DMS53 (cell line): ENCODE measurements at regions not wholly inside any gene's neighbourhood (a gene's known extent, or its start where the extent isn't known, plus 50 kb on each side); places are given as distances from the start of the nearest gene placed in this dataset.
A peak's percentile ranks its signal among the peaks of the same experiment; 100 is the strongest.
"Not testable (repeated sequence)": the region's sequence is repeated elsewhere in the genome, so short reads cannot be mapped to it uniquely, and the experiment has no call there.

ENCODE experiments used
- DNase-seq: peaks from one replicate; lab custom pipeline; 2025; lab: John Stamatoyannopoulos, UW

DNA sequence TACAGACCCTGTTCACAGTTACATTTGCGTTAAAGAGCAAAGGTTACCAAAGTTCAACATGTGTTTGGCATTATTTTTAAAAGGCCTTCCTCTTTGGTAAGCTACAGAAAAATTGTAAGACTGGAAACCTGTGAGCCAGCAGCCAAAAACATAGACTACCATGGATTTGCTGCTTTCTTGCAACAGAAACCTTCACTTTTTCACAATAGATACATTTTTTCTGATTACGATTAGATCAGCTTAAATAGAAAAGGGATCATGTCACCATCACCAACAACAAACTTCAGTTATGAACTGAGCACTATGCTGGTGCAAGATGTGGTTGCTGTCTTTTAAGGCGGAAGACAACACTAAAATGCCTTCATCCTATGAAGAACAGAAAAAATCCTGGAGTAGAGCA, 112.3 kb upstream of the MARCKS start:
- DNase-seq = no peak

DNA sequence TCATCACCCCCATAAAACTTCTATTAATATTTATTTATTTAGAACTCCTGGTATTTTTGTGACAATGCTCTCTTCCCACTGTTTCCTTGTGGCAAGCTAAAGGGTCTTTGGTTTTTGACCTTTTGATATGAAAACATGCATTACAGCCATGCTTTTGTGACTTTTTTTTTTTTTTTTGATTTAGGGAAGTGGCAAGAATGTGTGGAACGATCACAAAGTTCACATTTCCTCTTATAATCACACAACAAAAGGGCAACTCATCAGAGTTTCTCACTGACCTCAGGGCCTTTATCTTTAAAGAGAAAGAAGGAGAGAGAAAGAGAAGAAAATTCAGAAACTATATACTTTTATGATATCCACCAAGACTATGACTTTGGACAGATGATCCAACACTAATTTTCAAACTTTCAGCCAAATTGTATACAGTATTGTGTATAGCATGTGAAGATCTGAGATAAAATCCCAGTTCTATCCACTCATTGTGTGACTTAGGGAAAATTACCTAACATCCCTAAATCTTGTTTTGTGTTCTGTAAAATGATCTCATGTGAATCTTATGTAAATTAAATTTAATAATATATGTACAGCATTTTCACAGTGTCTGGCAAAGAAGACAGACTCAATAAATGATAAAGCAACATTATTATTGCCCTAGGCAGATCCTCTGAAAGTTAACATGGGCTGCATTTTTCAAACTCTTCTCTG, 106.8 kb upstream of the MARCKS start:
- no peak for DNase-seq

DNA sequence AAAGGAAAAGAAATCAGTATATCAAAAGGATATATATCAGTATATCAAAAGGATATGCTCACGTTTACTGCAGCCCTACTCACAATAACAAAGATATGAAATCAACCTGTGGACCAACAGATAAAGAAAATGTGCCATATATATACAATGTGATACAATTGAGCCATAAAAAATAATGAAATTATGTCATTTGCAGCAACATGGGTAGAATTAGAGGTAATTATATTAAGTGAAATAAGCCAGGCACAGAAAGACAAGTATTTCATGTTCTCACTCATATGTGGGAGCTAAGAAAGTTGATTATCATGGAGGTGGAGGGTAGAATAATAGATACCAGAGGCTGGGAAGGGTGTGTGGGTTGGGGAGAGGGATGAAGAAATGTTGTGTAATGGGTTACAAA, 102.9 kb upstream of the MARCKS start:
- DNase-seq = no peak

DNA sequence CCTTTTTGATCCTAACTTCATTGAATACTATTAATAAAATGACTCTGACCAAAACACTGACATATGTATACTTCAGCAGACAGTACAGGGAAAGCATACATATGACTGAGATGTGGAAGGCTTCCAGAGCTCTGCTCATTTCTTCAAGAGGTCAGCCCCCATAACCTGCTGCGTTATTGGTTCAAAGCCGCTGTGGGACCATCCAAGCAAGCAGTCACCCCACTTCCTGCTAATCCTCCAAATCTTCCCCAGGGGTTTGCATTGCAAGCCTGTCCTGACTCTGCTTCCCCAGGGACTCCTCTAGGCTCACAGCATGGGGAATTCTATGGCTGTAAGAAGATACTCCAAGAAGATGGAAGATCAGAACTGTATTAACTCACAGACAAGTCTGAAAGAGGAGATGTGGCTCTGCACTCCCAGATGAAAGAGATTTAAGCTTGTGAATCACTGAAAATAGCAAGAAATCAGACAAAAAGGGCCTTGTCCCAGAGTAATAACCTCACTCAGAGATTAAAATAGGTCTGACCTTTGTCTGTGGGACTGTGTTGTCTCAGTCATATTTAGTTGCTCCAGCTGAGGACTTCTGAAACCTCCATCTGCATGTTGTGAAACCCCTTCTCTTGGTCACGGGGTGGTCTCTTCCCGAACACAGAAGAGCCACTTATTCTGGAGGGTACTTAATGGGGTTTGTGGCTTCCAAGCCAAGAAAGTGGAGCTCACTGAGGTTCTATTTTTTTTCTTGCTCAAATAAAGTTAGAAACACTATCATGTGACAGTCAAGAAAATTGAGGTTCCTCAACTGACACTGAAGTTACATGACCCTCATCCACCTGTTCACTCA, 101.5 kb upstream of the MARCKS start:
- no peak for DNase-seq

DNA sequence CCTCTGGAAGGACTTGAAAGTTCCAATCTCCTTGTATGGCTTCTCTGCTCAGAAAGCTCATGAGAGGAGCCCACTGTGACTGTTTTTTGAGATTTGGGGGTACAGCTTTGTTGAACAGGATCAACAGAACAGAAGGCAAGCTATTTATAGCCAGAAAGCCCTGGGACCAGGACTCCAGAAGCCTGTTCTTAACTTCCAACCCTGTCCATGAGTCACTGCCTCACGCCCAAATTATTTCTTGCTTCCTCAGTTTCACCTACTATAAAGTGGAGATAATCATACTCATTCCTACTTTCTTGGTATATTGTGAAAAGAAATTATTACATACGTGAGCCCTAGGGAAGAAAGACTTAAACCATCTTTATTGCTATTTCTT, 100.9 kb upstream of the MARCKS start:
- DNase-seq = no peak

DNA sequence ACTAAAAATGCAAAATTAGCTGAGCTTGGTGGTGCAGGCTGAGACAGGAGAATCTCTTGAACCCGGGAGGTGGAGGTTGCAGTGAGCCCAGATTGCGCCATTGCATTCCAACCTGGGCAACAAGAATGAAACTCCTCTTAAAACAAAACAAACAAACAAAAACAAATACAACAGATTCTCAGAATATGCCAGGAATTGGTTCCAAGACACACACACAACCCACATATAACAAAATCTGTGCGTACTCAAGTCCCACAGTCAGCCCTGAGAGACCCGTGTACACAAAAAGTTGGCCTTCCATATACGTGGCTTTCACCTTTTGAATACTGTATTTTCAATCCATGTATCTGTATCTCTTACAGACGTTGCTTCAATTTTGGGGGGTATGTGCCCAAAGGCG, 98.9 kb upstream of the MARCKS start:
- DNase-seq = no peak

DNA sequence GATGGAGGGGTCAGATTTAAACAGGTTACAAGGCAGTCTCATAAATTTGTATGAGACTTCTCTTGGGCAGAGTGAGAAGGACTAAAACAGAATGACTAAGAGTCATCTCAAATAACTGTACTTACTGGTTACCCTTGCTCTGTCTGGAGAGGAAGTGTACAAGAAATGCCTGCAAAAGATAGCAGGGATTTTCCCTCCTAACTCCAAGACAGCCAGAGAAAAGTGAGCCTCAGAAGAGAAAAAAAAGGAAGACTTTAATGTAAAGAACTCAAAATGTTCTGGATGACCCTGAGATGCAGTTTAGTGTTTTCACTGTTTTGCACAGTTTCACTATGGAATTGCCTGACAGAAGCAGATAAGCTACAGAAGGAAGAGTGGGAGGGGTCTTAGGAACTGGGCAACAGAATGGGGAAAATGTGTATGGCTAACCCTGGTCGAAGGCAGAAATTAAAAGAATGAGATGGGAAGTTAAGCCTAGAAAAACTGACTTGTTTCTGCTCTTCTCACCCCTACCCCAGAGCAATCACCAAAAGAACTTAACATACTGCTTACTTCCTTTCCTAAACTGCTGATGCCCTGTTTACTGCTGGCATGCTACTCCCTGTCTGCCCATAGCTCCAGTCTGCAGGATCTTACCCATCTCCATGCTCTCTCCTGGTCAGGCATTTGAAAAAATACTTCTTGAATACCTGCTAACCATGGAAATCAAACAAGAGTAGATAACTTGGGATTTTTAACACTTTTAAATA, 98.1 kb upstream of the MARCKS start:
- DNase-seq = no peak

DNA sequence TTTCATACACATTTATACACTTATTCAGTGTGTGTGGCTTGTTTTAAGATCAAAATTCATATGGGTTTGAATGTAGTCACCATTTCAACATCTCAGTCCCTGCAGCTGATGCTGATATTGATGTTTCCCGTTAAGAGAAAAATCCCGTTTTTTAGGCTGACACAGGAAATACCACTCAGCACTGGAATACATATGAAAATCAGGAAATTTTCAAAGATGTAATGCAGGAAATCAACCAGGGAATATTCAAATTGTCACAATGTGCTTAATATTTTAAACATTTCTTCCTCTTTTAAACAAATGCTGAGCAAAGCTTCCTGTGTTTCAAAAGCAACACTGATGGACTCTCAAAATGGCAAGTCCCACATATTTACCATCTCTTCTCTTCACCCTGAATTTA, 94.5 kb upstream of the MARCKS start:
- no peak for DNase-seq

DNA sequence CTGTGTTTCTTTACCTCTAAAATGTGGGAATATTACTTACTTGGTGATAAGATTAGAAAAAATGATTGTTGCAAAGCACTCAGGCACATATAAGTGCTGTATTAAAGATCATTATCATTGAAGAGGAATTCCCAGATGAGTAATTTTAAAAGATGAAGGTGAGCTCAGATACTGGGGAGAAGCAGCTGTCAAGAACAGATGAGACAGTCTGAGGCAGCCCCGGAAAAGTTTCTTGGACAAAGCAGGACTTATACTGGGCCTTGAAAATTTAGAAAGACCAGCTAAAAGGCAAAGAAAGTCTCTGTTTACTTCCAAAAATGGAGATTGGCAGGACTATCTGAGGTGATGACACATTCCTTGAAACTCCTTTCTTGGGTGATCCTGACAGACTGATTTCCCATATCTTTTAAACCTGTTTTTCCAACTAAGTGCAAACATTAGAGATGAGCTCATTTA, 93.8 kb upstream of the MARCKS start:
- no peak for DNase-seq

DNA sequence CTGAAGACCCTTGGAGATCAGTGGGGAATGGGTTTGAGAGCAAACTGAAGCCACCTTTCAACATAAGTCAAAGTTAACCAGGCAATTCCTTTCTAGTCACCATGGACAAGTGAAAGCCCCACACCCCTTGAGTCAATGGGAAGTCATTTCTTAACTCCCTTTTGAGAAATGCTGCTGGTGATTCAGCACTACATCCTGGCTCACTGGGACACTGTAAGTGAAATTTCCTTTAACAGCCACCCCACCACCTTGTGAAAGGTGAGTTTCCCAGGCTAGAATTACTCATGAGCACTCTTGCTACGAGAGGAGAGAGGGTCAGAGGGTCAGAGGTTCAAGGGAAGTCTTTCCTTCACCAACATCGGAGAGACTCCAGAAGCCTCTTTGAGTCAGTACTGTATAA, 93.3 kb upstream of the MARCKS start:
- DNase-seq = no peak

DNA sequence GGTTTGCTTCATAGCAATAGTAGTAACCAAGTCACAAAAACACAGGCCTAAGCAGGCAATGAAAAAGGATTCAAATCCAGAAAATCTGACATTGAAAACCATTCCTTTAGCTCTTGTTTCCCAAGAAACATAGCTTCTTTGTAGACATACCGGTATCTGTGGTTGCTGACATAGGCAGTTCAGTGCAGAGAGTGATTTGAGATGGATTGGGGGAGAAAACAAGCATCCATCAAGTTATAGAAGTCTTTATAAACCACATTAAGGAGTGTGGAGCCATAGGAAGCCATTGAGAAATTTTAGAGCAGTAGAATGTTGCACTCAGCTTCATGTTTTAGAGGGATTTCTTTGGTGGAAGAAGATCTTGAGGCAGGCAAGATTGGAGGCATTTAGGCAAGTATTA, 91.2 kb upstream of the MARCKS start:
- DNase-seq = no peak

DNA sequence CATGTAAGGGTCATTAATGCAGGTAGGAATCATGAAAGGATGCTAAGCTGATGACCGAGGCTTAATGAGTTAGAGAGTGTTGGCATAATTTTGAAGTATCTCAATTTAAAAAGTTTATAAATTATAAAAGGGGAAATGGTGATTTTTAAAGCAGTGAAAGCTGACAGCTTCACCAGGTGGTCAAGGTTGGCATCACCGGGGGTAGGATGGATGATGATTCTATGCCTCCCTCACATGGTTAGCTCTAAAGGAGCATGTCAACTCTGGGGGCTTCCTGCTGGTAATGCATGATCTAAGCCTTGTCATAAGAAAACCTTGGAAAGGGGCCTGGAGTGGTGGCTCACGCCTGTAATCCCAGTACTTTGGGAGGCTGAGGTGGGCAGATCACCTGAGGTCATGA, 89.2 kb upstream of the MARCKS start:
- no peak for DNase-seq

DNA sequence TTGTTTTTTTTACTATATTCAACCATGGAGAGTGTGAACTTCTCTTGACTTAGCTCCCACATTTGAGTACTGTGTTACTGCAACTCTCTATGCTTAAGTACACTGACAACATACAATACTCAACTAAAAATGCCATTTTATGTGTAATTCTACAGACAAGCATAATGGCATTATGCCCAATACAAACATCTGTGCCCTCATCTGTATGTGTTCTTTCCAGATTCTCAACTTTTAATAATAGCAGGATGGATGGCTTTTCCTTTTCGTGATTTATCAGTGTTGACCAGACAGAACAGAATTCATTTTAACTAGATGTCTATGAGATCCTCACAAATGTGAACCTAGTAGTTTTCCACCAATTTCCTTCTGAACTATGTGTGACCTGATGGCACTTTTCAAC, 84.2 kb upstream of the MARCKS start:
- DNase-seq = no peak

DNA sequence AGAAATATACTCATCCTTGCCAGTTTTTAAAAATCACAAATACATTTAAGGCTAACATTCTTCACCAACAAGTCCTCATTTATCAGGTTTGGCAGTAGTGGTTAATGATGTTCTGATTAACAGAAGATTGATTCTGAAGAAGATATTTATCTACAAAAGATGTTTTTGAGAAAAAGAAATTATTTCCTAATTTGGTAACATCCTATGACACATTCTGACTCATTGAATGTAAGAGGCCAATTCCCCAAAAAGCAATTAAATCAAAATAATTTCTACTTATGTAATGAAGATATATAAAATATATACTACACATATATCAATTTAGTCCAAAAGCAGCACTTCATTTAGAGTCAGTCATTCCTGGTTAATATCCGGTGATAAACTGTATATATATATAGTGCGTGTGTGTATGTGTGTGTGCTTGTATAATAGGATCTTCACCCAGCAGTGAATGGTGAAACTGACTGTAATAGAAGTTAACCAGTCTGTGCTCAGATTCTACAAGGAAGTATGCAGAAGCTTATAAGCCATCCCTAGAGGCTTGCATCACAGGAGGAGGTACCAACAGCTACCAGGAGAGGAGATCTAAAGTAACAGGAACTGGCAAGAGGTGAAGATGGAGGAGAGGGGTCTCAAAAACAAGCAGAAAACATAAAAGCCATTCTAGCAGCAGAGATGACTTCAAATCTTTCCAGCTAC, 82.9 kb upstream of the MARCKS start:
- DNase-seq = peak; percentile 53

DNA sequence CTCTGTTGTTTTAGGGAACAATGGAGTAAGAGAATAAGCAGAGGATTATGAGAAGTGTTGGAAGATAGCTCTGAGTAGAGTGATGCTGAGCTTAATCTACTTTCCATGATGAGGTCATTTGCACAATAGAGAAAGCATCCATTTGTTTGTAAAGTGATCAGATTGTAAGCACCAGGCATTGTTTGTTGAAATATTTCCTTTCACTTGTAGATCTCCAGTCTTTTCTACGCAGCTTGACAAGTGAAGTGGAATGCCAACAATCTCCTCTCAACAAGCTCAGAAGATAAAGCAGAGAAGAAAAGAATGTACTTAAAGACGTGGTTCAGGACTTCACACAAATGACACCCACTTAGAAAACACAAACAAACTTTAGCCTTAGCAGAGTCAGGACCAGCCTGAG, 80.1 kb upstream of the MARCKS start:
- DNase-seq = peak; percentile 69

DNA sequence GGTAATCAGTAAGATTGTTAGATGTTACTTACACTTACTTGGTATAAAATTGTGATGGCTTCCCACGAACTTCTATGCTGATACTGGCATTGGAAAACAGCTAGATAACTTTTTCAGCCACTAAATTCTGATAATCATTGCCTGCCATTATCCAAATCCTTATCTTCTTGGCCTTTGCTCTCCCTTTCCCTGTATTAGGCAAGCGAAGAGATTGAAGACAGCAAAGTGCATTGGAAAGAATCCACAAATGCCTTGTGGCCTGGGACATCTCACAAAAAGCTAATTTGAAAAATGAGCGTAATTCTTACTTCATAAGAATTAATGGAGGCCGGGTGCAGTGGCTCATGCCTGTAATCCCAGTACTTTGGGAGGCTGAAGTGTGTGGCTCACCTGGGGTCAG, 79.5 kb upstream of the MARCKS start:
- no peak for DNase-seq

DNA sequence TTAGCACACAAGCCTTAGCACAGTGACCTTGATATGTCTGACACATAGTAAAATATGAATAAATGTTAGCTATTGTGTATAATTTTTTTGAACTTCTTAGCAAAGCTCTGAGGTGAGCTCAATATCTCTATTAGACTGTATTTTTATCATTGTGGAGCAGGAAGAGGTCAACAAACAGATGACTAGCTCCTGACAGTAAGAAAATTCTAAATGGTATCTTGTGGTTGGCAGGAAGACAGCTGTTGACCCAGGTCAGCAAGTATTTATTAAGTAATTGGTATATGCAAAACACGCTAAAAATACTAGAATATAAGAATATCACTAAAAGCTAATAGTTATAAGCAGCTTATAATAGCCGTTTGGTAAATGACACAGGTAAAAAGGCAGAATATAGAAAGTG, 77.5 kb upstream of the MARCKS start:
- no peak for DNase-seq

DNA sequence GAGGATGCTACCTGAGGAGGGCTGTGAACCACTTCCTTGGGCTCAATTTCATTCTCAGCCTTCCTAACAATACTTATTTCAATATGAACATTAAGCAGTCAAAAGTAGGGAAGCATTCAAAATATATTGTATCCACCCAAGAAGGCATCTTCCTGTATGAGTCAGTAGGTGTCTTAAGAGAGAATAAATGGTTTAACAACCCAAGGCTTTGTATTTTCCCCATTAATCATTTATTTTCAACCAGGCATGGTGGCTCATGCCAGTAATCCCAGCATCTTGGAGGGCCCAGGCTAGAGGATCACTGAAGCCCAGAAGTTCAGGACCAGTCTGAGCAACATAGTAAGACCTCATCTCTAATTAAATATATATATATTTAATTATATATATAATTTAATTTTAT, 74.5 kb upstream of the MARCKS start:
- DNase-seq = peak; percentile 7

DNA sequence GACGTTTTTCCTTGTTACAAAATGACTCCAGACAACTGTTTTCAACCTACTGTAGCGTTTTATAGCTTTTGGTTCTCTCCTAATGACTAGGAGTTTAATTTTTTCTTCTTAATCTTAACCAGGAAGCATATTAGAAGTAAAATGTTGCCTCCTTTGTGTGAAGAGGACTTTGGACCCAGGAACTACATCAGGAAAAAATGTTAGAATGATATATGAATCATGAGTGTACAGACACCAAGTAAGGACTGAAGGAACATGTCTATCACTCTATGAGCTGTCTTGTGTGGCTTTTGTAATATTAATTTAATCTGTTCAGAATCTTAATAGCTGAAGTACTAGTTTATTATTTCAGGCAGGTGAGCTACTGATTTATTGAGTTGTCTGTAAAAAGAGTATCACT, 71.0 kb upstream of the MARCKS start:
- peak; percentile 72 for DNase-seq

DNA sequence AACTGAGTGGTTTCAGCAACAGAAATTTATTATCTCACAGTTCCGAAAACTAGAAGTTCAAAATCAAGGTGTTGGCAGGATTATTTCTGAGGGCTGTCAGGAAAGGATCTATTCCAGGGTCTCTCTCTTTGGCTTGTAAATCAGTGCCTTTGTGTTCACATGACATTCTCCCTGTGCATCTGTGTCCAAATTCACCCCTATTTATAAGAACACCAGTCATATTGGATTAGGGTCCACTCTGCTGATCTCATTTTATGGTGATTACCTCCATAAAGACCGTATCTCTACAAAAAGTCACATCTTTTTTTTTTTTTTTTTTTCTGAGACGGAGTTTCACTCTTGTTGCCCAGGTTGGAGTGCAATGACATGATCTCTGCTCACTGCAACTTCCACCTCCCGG, 68.6 kb upstream of the MARCKS start:
- DNase-seq = no peak

DNA sequence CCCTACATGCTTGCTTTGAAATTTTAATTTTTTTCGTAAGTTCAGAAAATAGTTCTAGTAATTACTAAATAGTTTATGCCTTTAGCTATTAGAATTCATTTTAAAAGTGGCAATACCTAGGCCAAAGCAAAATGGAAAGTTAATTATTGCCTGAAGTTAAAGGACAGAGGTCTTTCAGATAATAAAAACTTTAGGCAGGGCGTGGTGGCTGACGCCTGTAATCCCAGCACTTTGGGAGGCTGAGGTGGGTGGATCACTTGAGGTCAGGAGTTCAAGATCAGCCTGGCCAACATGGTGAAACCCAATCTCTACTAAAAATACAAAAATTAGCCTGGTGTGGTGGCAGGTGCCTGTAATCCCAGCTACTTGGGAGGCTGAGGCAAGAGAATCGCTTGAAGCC, 65.9 kb upstream of the MARCKS start:
- not testable (repeated sequence) for DNase-seq

DNA sequence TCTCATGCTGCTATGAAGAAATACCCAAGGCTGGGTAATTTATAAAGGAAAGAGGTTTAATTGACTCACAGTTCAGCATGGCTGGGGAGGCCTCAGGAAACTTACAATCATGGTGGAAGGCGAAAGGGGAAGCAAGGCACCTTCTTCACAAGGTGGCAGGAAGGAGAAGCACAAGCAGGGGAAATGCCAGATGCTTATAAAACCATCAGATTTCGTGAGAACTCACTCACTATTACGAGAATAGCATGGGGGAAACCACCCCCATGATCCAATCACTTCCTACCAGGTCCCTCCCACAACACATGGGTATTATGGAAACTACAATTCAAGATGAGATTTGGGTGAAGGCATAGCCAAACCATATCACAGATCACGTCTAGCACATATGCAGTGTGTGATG, 61.8 kb upstream of the MARCKS start:
- not testable (repeated sequence) for DNase-seq
